K562 (cell line): ENCODE measurements at regions not wholly inside any gene's neighbourhood (a gene's known extent, or its start where the extent isn't known, plus 50 kb on each side); places are given as distances from the start of the nearest gene placed in this dataset.

Experiments used
- ATAC-seq: fragments of 200-7000 bp; cut with Tn5 transposase; 3 replicates; pipeline ENCODE4 v1.9.1; 2020; ENCODE audit warnings: moderate library complexity
- BruUV-seq: library from RNA; stranded (reverse); fragments of 400-500 nt; replicated peaks from 2 replicates; lab custom pipeline; 2021; lab: Mats Ljungman, UMichigan
- CTCF ChIA-PET: fragments of 300-600 bp; formaldehyde crosslinking; extraction: SDS; loops from one replicate; lab custom pipeline; 2021; ENCODE audit warnings: low intra/inter-chr PET ratio; lab: Yijun Ruan, JAX
- POLR2A ChIA-PET: fragments of 300-600, 350-650 bp; sonication (Branson Sonifier 250); formaldehyde crosslinking; extraction: SDS; loops from one replicate; lab custom pipeline; 2021; ENCODE audit warnings: antibody characterized with exemption, inconsistent platforms; lab: Yijun Ruan, JAX
- DNase-seq, 4 experiments: peaks; one replicate each; pipeline versions ENCODE4 v3.0.0 to v3.0.0-alpha.2; 2011 to 2018; ENCODE audit warnings: low spot score in 3 of 4, mixed read lengths in 3 of 4; ENCODE audit errors: extremely low read depth in 1 of 4
- FAIRE-seq: peaks from 2 replicates; lab custom pipeline; 2011; peaks lifted over from hg19 to GRCh38; lab: Jason Lieb, UNC
- H2AFZ ChIP-seq: 2 replicates; pipeline ENCODE4 v1.6.0; 2011; ENCODE audit warnings: low read depth, low read length, control low read depth, inconsistent platforms
- H3K27ac ChIP-seq: fragments of 200-600 bp; 3 replicates; pipeline ENCODE4 v1.8.0; 2011; ENCODE audit warnings: low read depth, mild to moderate bottlenecking, control low read depth, inconsistent platforms, low read length, moderate library complexity, mixed read lengths; ENCODE audit errors: extremely low read depth
- H3K27me3 ChIP-seq, 2 experiments: fragments of 300-600 bp in 1 of 2; 2 replicates in 1 of 2; 3 replicates in 1 of 2; pipeline versions ENCODE4 v1.6.0 to v1.8.0; 2011; ENCODE audit warnings: inconsistent platforms in 2 of 2, low read length in 2 of 2, mild to moderate bottlenecking in 1 of 2, mixed read lengths in 1 of 2, moderate library complexity in 1 of 2; ENCODE audit not compliant: control insufficient read depth in 2 of 2, insufficient read depth in 2 of 2
- H3K36me3 ChIP-seq: fragments of 300-600 bp; 3 replicates; pipeline ENCODE4 v1.8.0; 2011; ENCODE audit warnings: mild to moderate bottlenecking, low read length, inconsistent platforms; ENCODE audit not compliant: control insufficient read depth, insufficient read depth
- H3K4me1 ChIP-seq, 2 experiments: fragments of 200-600 bp in 1 of 2; replicated peaks in 1 of 2; 2 replicates in 1 of 2; 3 replicates in 1 of 2; pipeline versions ENCODE4 v1.5.1 to v1.8.0; 2011; ENCODE audit warnings: inconsistent platforms in 2 of 2, low read length in 2 of 2, mild to moderate bottlenecking in 1 of 2, mixed read lengths in 1 of 2, moderate library complexity in 1 of 2; ENCODE audit not compliant: control insufficient read depth in 2 of 2, insufficient read depth in 2 of 2
- H3K4me2 ChIP-seq: 2 replicates; pipeline ENCODE4 v1.6.1; 2011; ENCODE audit warnings: low read length, control low read depth, inconsistent platforms, mixed read lengths; ENCODE audit not compliant: insufficient read depth
- H3K4me3 ChIP-seq: fragments of 200-600 bp; sonication (generic), shearing (Covaris generic); 2 replicates; pipeline ENCODE4 v1.5.1; 2016; ENCODE audit warnings: control low read depth, inconsistent platforms
- H3K79me2 ChIP-seq: fragments of 200-600 bp; 3 replicates; pipeline ENCODE4 v1.8.0; 2011; ENCODE audit warnings: low read length, inconsistent platforms; ENCODE audit not compliant: control insufficient read depth, insufficient read depth
- H3K9ac ChIP-seq, 2 experiments: 2 replicates each; pipeline versions ENCODE4 v1.6.0 to v1.6.1; 2011; ENCODE audit warnings: low read depth in 2 of 2, low read length in 2 of 2, control low read depth in 1 of 2, inconsistent platforms in 1 of 2, mild to moderate bottlenecking in 1 of 2, mixed read lengths in 1 of 2; ENCODE audit not compliant: insufficient read depth in 1 of 2
- H3K9me1 ChIP-seq: one replicate; pipeline ENCODE4 v1.6.0; 2011; ENCODE audit warnings: inconsistent platforms, mild to moderate bottlenecking, low read length, moderate library complexity; ENCODE audit not compliant: control insufficient read depth, insufficient read depth
- H3K9me3 ChIP-seq: replicated peaks from 2 replicates; pipeline ENCODE4 v1.5.1; 2011; ENCODE audit warnings: low read depth, low read length, inconsistent platforms; ENCODE audit not compliant: control insufficient read depth, insufficient read depth
- H4K20me1 ChIP-seq: replicated peaks from 2 replicates; pipeline ENCODE4 v1.6.1; 2011; ENCODE audit warnings: low read length, inconsistent platforms, mixed read lengths; ENCODE audit not compliant: control insufficient read depth, insufficient read depth
- CBFA2T3 ChIP-seq: fragments of 450-650 bp; IDR thresholded peaks from 2 replicates; pipeline ENCODE4 v1.6.1; 2017
- HEY1 ChIP-seq: fragments of 250-450 bp; sonication (Bioruptor Pico); IDR thresholded peaks from 2 replicates; pipeline ENCODE4 v1.5.0; 2020; ENCODE audit warnings: mild to moderate bottlenecking, moderate library complexity, borderline replicate concordance
- HMGXB4 ChIP-seq: sonication (generic); formaldehyde crosslinking; IDR thresholded peaks from 2 replicates; pipeline ENCODE4 v1.8.1; 2023; ENCODE audit warnings: mild to moderate bottlenecking, missing genetic modification reagents
- MAZ ChIP-seq, 2 experiments: fragments of 450-650 bp in 1 of 2; sonication (generic) in 1 of 2; formaldehyde crosslinking; IDR thresholded peaks in 1 of 2; conservative IDR thresholded peaks in 1 of 2; 2 replicates each; pipeline versions ENCODE4 v1.4.0 to v1.5.0; 2020; ENCODE audit warnings: mild to moderate bottlenecking in 1 of 2, missing genetic modification reagents in 1 of 2
- POLR3A ChIP-seq: IDR thresholded peaks from 2 replicates; pipeline ENCODE4 v1.6.1; 2011; ENCODE audit warnings: borderline replicate concordance, mild to moderate bottlenecking, moderate library complexity; ENCODE audit not compliant: insufficient read length, insufficient read depth; ENCODE audit errors: extremely low read depth
- RBFOX2 ChIP-seq: fragments of 200-400 bp; formaldehyde crosslinking; IDR thresholded peaks from 2 replicates; pipeline ENCODE4 v1.6.1; 2017; ENCODE audit warnings: low read depth, mild to moderate bottlenecking, low read length, moderate library complexity
- RCOR1 ChIP-seq, 2 experiments: IDR thresholded peaks; 2 replicates each; pipeline ENCODE4 v1.6.1; 2012; ENCODE audit warnings: low read depth in 2 of 2, low read length in 2 of 2, borderline replicate concordance in 1 of 2, improper control_type of control experiment in 1 of 2
- SMAD1 ChIP-seq: fragments of 150-350 bp; IDR thresholded peaks from 2 replicates; pipeline ENCODE4 v1.6.1; 2014; ENCODE audit warnings: low read length, low read depth; ENCODE audit not compliant: partially characterized antibody
- SNRNP70 ChIP-seq: fragments of 200-400 bp; formaldehyde crosslinking; optimal IDR thresholded peaks from 2 replicates; pipeline ENCODE3; 2017; ENCODE audit warnings: low read depth, low read length
- STAT5B ChIP-seq: fragments of 250-450 bp; sonication (Bioruptor Pico); IDR thresholded peaks from 2 replicates; pipeline ENCODE4 v1.8.0; 2021; ENCODE audit warnings: mild to moderate bottlenecking, inconsistent platforms
- VEZF1 ChIP-seq: fragments of 200-800 bp; sonication (Bioruptor generic); IDR thresholded peaks from 2 replicates; pipeline ENCODE4 v1.6.1; 2017; ENCODE audit warnings: missing genetic modification characterization, missing compliant biosample characterization
- ZBTB7A ChIP-seq: IDR thresholded peaks from 2 replicates; pipeline ENCODE4 v1.6.1; 2011; ENCODE audit warnings: low read depth, mild to moderate bottlenecking, low read length, moderate library complexity, borderline replicate concordance; ENCODE audit not compliant: control insufficient read depth
- ZNF586 ChIP-seq: fragments of 450-650 bp; formaldehyde crosslinking; conservative IDR thresholded peaks from 2 replicates; pipeline ENCODE4 v1.4.0; 2020; ENCODE audit warnings: mild to moderate bottlenecking, moderate library complexity
- ZNF699 ChIP-seq: fragments of 250-450 bp; sonication (Bioruptor Pico); IDR thresholded peaks from 2 replicates; pipeline ENCODE4 v1.8.0; 2021; ENCODE audit warnings: mild to moderate bottlenecking, moderate library complexity; ENCODE audit not compliant: insufficient replicate concordance
- WGBS: fragments of 100-300 bp; shearing (Covaris generic); methylation state at CpG from one replicate; pipeline ENCODE4 v1.1.6; 2016; ENCODE audit warnings: low coverage, mixed read lengths; ENCODE audit not compliant: insufficient coverage; ENCODE audit errors: missing lambda C conversion rate; 5-methylcytosine and 5-hydroxymethylcytosine counted together
- in situ Hi-C: fragments of 300-500 bp; cut with MboI; formaldehyde crosslinking; loops from 4 replicates; pipeline ENCODE4 v1.15.0; 2018; ENCODE audit warnings: inconsistent platforms, mixed read lengths
- intact Hi-C: fragments of 100-400 bp; cut with micrococcal nuclease; formaldehyde crosslinking; loops from 2 replicates; pipeline ENCODE4 v1.14.2; 2022

- Histone ChIP-seq H3K9me1 (no peaks in the 10 kb centered on the region), H2AFZ (no peak overlapping the region), H4K20me1 (no peaks in the 10 kb centered on the region), H3K4me1 (no peaks in the 10 kb centered on the region), H3K36me3 (no peaks in the 10 kb centered on the region), H3K79me2 (no peaks in the 10 kb centered on the region), H3K4me2 (no peak overlapping the region), H3K9me3 (no peaks in the 10 kb centered on the region; the same call in 1 of the 2 replicates), H3K27ac (no peak overlapping the region), H3K9ac (no peak overlapping the region), H3K4me3 (no peak overlapping the region), H3K27me3 (no peaks in the 10 kb centered on the region)
- in situ Hi-C loops, result no loop called here
- ATAC-seq, result no peak
- ChIA-PET POLR2A (no interaction called here), CTCF (no interaction called here)
- intact Hi-C loops, result no loop called here
- no peak for TF ChIP-seq STAT5B (CRISPR knock-in tag)
- TF ChIP-seq HMGXB4, result no peak
- no peak for FAIRE-seq
- 4% methylated on average over 3 of the region's 3 CpGs for WGBS
- DNase-seq, result no peak
- BruUV-seq, result no TSS peak
These were observed 218.3 kb upstream of the SOX2 start for GRCh38 chr3:181493423-181493822.

GRCh38 chr3:181488536-181488935, 223.2 kb upstream of the SOX2 start:
- Histone ChIP-seq H3K9me3 (no peaks in the 10 kb centered on the region), H4K20me1 (no peaks in the 10 kb centered on the region), H3K9me1 (no peaks in the 10 kb centered on the region), H3K4me1 (no peaks in the 10 kb centered on the region), H3K4me3 (no peak overlapping the region), H3K79me2 (no peaks in the 10 kb centered on the region), H3K36me3 (no peaks in the 10 kb centered on the region), H3K9ac (no peak overlapping the region), H3K27me3 (no peaks in the 10 kb centered on the region), H2AFZ (no peak overlapping the region), H3K27ac (no peak overlapping the region), H3K4me2 (no peak overlapping the region)
- WGBS, result 5% methylated on average over 3 of the region's 3 CpGs
- ChIA-PET POLR2A (no interaction called here), CTCF (no interaction called here)
- in situ Hi-C loops, result no loop called here
- no peak for ATAC-seq
- no peak for FAIRE-seq
- no TSS peak for BruUV-seq
- DNase-seq, result no peak
- intact Hi-C loops, result no loop called here
- TF ChIP-seq SMAD1 (no peak), RCOR1 (IDR thresholded peaks at IDR 0.05; ENCODE audit: borderline replicate concordance in 1 of 2, low read depth in 2 of 2, low read length in 2 of 2) (no peak), ZNF699 (no peak), ZBTB7A (no peak), CBFA2T3 (no peak), POLR3A (no peak), HEY1 (CRISPR knock-in tag) (no peak), SNRNP70 (no peak), ZNF586 (no peak), VEZF1 (CRISPR knock-in tag) (no peak), RBFOX2 (no peak), MAZ (CRISPR knock-in tag; conservative IDR thresholded peaks at IDR 0.05 in 1 of 2, IDR thresholded peaks at IDR 0.05 in 1 of 2) (no peak)
